BLaER1 treated with 17β-estradiol and CSF1 and Interleukin-3, amounts not matched to agents 10 nM and 100 nM (cell line): ENCODE measurements at regions not wholly inside any gene's neighbourhood (a gene's known extent, or its start where the extent isn't known, plus 50 kb on each side); places are given as distances from the start of the nearest gene placed in this dataset.

Experiments used
- H3K27ac ChIP-seq, 11 experiments: shearing (Covaris generic); formaldehyde crosslinking; 2 replicates each; pipeline ENCODE4 v1.8.1; 2022
- H3K27me3 ChIP-seq, 11 experiments: shearing (Covaris generic); formaldehyde crosslinking; 2 replicates each; pipeline ENCODE4 v1.8.1; 2022
- H3K36me3 ChIP-seq, 11 experiments: shearing (Covaris generic); formaldehyde crosslinking; 2 replicates each; pipeline ENCODE4 v1.8.1; 2022
- H3K4me1 ChIP-seq, 10 experiments: shearing (Covaris generic); formaldehyde crosslinking; 2 replicates each; pipeline ENCODE4 v1.8.1; 2022
- H3K4me2 ChIP-seq, 11 experiments: shearing (Covaris generic); formaldehyde crosslinking; 2 replicates each; pipeline ENCODE4 v1.8.1; 2022
- H3K4me3 ChIP-seq, 10 experiments: shearing (Covaris generic); formaldehyde crosslinking; 2 replicates each; pipeline ENCODE4 v1.8.1; 2022
- H3K9ac ChIP-seq, 11 experiments: shearing (Covaris generic); formaldehyde crosslinking; 2 replicates each; pipeline ENCODE4 v1.8.1; 2022
- H3K9me3 ChIP-seq, 11 experiments: shearing (Covaris generic); formaldehyde crosslinking; replicated peaks in 1 of 11; 2 replicates each; pipeline ENCODE4 v1.8.1; 2022
- H4K20me1 ChIP-seq, 11 experiments: shearing (Covaris generic); formaldehyde crosslinking; 2 replicates each; pipeline ENCODE4 v1.8.1; 2022
- Cebpa-rat ChIP-seq, 11 experiments: shearing (Covaris generic); IDR thresholded peaks; 2 replicates each; pipeline ENCODE4 v1.8.1; 2022

DNA sequence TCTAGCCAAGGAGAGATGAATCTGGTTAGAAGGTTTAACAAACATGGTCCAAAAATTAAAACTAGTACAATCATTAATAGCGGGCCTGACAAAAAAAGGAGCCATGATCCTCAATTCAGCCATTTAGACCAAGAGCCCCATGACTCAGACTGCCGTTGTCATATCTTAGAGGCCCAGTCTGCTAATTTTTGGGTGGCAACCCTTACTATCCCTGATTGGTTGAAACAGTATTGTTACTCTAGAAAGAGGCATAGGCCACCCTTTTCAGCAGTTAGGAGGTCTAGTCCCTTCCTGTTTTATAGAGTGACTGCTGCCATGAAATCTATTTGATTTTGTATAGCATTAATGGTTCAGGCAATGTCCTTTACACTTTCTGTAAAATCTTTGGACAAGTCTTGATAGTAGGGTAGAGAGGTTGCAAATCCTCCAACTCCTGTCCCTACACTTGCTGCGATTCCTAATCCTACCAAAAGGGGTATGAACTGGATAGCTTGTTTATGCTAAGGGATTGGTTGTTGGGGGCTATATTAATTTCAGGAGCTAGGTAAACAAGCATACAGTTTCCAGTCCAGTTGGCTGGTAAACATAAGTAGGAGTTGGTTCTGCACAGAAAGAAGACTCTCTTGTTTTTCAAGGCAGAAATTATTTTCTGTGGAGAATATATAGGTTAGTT, 1056.3 kb upstream of the CNTN5 start:
- Histone ChIP-seq H3K9ac (no peak overlapping the region), H3K4me1 (peaks cover 0 to 4% (median 0%) of the 10 kb centered on the region in 10 experiments; a peak in 2 of 20 replicates), H3K4me3 (no peak overlapping the region), H3K27ac (no peak overlapping the region), H3K36me3 (no peaks in the 10 kb centered on the region), H3K27me3 (no peaks in the 10 kb centered on the region), H3K9me3 (no peaks in the 10 kb centered on the region), H4K20me1 (no peaks in the 10 kb centered on the region), H3K4me2 (peak overlapping the region in 3 of 11 experiments; percentile 1 to 16 (median 1); a peak in 1 of 22 replicates)
- no peak for TF ChIP-seq Cebpa-rat (IDR thresholded peaks at IDR 0.05)

DNA sequence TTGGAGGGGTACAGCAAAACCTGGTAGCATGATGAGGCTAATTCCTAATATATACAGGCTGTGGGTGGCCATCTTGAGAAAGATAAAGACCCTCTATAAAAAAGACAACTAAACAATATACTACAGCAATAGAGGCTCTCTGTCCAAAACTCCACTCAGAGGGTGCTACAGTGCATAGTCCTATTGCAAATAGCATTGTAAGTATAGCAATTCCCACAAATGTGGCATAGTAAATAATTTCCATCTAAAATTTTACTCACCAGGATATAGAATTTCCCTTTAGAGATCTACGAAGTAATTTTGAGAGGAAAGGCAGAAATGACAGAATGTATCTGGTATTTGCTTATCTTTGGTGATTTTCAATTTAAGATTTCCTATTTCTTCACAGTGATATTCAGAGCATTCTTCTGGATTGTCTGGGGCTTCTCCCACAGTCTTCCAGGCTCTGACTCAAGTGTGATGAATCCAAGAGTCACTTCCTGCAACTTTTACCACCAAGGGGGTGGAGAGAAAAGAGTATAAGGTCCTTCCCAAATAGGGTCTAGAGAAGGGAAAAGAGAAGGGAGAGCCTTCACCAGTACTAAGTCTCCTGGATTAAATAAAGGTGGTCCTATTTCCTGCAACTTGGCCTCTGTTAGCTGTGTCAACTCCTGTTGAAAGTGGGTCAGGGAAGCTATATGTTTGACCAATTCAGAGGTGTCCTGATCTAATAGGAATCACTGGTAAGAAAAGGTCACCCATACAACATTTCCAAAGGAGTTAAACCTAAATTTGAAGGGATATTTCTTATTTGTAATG, 1054.7 kb upstream of the CNTN5 start:
- TF ChIP-seq Cebpa-rat (IDR thresholded peaks at IDR 0.05), result no peak
- no peaks in the 10 kb centered on the region for H3K9me3 ChIP-seq
- H3K36me3 ChIP-seq, result no peaks in the 10 kb centered on the region
- H3K4me2 ChIP-seq, result no peak overlapping the region
- no peak overlapping the region for H3K9ac ChIP-seq
- no peak overlapping the region for H3K27ac ChIP-seq
- no peak overlapping the region for H3K4me3 ChIP-seq
- H3K27me3 ChIP-seq, result no peaks in the 10 kb centered on the region
- H3K4me1 ChIP-seq, result peaks cover 0 to 4% (median 0%) of the 10 kb centered on the region in 10 experiments; a peak in 2 of 20 replicates
- H4K20me1 ChIP-seq, result no peaks in the 10 kb centered on the region

DNA sequence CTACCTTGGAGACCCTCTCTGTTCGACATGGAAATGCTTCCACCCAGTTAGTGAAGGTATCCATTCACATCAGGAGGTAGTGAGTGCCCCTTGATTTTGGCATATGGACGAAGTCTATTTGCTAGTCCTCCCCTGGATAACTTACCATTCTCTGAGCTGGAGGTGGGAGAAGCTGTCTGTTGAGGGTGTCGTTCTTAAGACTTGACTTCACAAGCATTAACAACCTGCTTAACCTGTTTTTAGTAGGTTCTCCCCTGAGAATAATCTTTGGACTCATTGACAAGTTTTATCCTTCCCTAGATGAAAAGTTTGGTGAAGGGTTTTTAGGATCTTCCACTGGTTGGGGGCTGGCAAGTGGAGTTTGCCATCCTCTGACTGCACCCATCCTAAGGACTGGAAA, 1053.8 kb upstream of the CNTN5 start:
- Histone ChIP-seq H3K36me3 (no peaks in the 10 kb centered on the region), H3K27ac (no peak overlapping the region), H4K20me1 (no peaks in the 10 kb centered on the region), H3K9ac (no peak overlapping the region), H3K4me3 (no peak overlapping the region), H3K4me1 (peaks cover 0 to 4% (median 0%) of the 10 kb centered on the region in 10 experiments; a peak in 2 of 20 replicates), H3K9me3 (no peaks in the 10 kb centered on the region), H3K27me3 (no peaks in the 10 kb centered on the region), H3K4me2 (no peak overlapping the region)
- no peak for TF ChIP-seq Cebpa-rat (IDR thresholded peaks at IDR 0.05)

DNA sequence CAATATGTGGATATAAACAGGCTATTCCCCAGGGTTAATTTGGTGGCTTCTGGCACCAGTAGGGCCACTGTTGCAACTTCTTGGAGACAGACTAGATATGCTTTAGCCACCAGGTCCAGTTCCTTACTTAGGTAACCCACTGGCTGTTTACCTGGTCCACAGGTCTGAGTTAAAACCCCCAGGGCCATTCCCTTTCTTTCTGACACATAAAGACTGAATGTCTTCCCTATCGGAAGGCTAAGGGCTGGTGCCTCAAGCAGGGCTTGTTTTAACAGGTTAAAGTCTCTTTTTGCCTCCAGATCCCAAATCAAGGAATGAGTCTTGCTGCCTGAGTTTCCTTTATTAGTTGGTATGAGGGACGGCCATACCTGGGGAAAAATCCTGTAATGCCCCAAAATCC, 1052.7 kb upstream of the CNTN5 start:
- no peaks in the 10 kb centered on the region for H4K20me1 ChIP-seq

DNA sequence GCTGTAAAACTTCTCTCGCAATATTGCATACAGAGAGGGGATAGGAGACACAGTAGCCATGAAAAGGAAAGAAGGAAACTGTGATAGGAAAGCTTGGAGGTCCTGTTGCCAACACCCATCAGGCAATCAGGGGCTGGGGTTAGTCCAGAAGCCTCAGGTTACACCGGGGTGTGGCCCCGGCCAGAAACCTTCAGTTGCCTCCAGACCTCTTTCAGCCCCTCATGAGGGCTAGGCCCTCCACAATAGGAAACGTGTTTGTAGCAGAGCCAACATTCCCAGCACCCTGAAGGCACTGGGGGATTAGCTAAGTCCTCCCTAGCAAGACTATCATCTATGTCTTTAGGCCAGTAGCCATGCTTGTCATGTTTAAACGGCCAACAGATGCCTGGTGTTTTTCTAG, 1048.0 kb upstream of the CNTN5 start:
- no peaks in the 10 kb centered on the region; a peak in 1 of 20 replicates for H3K4me1 ChIP-seq
- no peaks in the 10 kb centered on the region for H3K27me3 ChIP-seq
- no peak overlapping the region for H3K4me3 ChIP-seq
- H4K20me1 ChIP-seq, result no peaks in the 10 kb centered on the region
- no peak overlapping the region for H3K27ac ChIP-seq
- H3K36me3 ChIP-seq, result no peaks in the 10 kb centered on the region
- peaks cover 0 to 5% (median 0%) of the 10 kb centered on the region in 11 experiments; a peak in 1 of 22 replicates for H3K9me3 ChIP-seq
- no peak overlapping the region for H3K9ac ChIP-seq
- no peak overlapping the region for H3K4me2 ChIP-seq
- TF ChIP-seq Cebpa-rat (IDR thresholded peaks at IDR 0.05), result no peak

More for the DNA sequence above, 1052.7 kb upstream of the CNTN5 start:
- no peak overlapping the region for H3K27ac ChIP-seq
- H3K4me2 ChIP-seq, result no peak overlapping the region
- H3K9ac ChIP-seq, result no peak overlapping the region
- H3K9me3 ChIP-seq, result no peaks in the 10 kb centered on the region
- no peaks in the 10 kb centered on the region for H3K27me3 ChIP-seq
- TF ChIP-seq Cebpa-rat (IDR thresholded peaks at IDR 0.05), result no peak
- peaks cover 0 to 4% (median 0%) of the 10 kb centered on the region in 10 experiments; a peak in 2 of 20 replicates for H3K4me1 ChIP-seq
- H3K36me3 ChIP-seq, result no peaks in the 10 kb centered on the region
- no peak overlapping the region for H3K4me3 ChIP-seq

DNA sequence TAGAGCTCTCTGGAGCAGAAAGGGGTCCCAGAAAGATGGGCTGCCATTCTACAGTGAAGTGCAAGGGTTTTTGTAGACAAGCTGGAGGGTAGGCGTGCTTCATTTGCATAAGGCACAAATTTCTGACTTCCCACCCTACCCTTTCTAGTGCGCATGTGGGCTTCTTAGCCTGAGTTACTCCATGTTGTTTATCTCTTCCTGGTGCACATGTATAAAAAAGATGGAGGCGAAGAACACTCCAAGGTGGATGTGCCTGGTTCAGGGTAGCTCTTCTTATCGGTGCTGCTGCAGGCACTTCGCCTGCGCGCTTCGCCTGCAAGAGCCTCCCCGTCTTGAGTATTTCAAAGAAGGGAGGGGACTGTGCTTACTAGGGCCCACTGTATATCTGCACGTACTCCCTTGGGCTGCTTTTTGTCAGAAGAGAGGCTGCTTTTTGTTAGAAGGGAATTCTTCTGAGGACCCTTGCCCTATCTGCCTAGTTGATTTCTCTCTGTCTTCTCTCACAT, 1047.3 kb upstream of the CNTN5 start:
- no peaks in the 10 kb centered on the region for H3K36me3 ChIP-seq
- no peaks in the 10 kb centered on the region; a peak in 1 of 20 replicates for H3K4me1 ChIP-seq
- peaks cover 0 to 5% (median 0%) of the 10 kb centered on the region in 11 experiments; a peak in 1 of 22 replicates for H3K9me3 ChIP-seq
- no peak overlapping the region for H3K27ac ChIP-seq
- no peak overlapping the region for H3K4me2 ChIP-seq
- no peak overlapping the region for H3K9ac ChIP-seq
- no peak overlapping the region for H3K4me3 ChIP-seq
- H4K20me1 ChIP-seq, result no peaks in the 10 kb centered on the region
- no peak for TF ChIP-seq Cebpa-rat (IDR thresholded peaks at IDR 0.05)
- no peaks in the 10 kb centered on the region for H3K27me3 ChIP-seq

DNA sequence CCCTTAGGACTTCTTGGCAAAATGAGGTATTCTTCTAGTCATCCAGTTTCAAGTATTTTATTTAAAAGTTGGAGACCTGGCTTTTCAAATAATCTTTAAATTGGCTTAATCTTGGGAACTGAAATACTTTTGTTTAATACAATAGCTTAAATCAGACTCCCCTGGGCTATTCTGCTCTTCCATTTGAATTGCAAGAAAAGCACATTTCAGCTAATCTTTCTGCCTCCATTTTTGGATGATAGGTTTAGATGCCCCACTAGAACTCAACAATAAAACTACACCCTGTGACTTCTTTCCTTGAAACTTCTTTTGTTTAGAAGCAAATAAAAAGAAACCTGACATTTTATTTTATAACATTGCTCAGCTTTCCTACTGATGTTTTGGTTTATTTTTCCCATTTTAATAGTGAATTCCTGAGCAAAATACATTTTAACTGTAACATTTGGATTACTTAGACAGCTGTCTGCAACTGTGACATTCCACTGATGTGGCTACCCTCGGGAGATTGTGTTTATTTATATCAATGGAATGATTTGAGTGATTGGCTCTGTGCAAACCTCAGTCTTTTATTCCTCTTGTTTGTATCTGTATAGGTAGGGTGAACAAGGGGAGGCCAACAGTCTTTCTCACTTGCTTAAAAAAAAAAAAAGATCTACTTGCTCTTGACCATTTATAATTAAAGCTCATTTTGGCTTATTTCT, 1045.8 kb upstream of the CNTN5 start:
- Histone ChIP-seq H3K36me3 (no peaks in the 10 kb centered on the region), H3K27me3 (no peaks in the 10 kb centered on the region), H3K4me3 (no peak overlapping the region), H4K20me1 (no peaks in the 10 kb centered on the region), H3K9ac (no peak overlapping the region), H3K4me1 (no peaks in the 10 kb centered on the region; a peak in 1 of 20 replicates), H3K27ac (no peak overlapping the region), H3K9me3 (peaks cover 0 to 5% (median 0%) of the 10 kb centered on the region in 11 experiments; a peak in 1 of 22 replicates), H3K4me2 (0 out of 22 replicates have a peak overlapping the region, but pooled peaks of 1 of the 11 experiments have one; percentile 9)
- TF ChIP-seq Cebpa-rat (IDR thresholded peaks at IDR 0.05), result no peak

DNA sequence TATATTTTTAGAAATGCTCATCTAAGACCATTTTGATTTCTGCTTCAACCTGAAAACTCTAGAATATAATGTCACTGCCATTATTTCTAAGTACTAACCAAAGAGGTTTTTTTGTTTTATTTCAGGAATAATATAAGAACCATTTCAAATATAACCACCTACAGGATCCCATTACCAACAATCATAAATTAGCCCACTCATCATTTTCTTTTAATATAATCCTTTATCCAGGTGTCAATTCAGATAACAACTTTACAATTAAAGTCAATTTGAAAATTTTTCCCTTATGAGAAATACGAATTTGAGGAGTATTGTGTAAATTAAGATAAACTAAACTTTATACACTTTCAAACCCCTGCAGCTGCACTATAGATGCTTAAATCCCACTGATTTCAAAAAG, 1043.0 kb upstream of the CNTN5 start:
- no peak overlapping the region for H3K4me3 ChIP-seq
- no peaks in the 10 kb centered on the region for H3K27me3 ChIP-seq
- H3K9me3 ChIP-seq, result peaks cover 0 to 5% (median 0%) of the 10 kb centered on the region in 11 experiments; a peak in 1 of 22 replicates
- H3K4me1 ChIP-seq, result no peaks in the 10 kb centered on the region; a peak in 1 of 20 replicates
- no peak for TF ChIP-seq Cebpa-rat (IDR thresholded peaks at IDR 0.05)
- no peak overlapping the region for H3K9ac ChIP-seq
- H3K36me3 ChIP-seq, result no peaks in the 10 kb centered on the region
- peaks cover 0 to 2% (median 0%) of the 10 kb centered on the region in 11 experiments; a peak in 1 of 22 replicates for H4K20me1 ChIP-seq
- H3K4me2 ChIP-seq, result no peak overlapping the region
- no peak overlapping the region for H3K27ac ChIP-seq

DNA sequence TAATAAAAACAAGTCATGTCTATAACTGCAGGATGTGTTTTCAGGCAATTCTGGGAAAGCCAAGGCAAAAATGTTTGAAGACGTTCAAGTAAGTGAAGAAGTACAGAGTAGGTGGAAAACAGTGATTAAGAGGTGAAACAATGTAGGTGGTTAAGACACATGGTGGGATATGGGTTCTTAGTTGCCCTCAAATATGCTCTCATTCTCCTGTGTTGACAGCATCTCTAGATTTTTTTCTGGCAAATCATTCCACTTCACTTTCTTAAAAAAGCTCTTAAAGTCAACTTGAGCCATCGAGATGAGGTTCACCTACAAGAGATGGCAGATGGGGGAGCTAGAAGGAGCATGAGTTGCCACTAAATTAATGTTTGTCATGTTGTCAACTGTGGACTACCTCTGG, 1041.0 kb upstream of the CNTN5 start:
- no peak for TF ChIP-seq Cebpa-rat (IDR thresholded peaks at IDR 0.05)
- Histone ChIP-seq H3K9ac (no peak overlapping the region), H3K27me3 (no peaks in the 10 kb centered on the region), H3K4me3 (no peak overlapping the region), H4K20me1 (peaks cover 0 to 2% (median 0%) of the 10 kb centered on the region in 11 experiments; a peak in 1 of 22 replicates), H3K36me3 (no peaks in the 10 kb centered on the region), H3K27ac (no peak overlapping the region), H3K9me3 (peaks cover 0 to 5% (median 0%) of the 10 kb centered on the region in 11 experiments; a peak in 1 of 22 replicates), H3K4me2 (no peak overlapping the region), H3K4me1 (no peaks in the 10 kb centered on the region; a peak in 1 of 20 replicates)
